ENCODE measurements at regions not wholly inside any gene's neighbourhood (a gene's known extent, or its start where the extent isn't known, plus 50 kb on each side); places are given as distances from the start of the nearest gene placed in this dataset.

- H2AFZ ChIP-seq (replicated peaks; ENCODE audit: low read length, poor library complexity), result no peak overlapping the region
- no peaks in the 10 kb centered on the region for H3K36me3 ChIP-seq (ENCODE audit: control insufficient read depth, insufficient read depth, low read length)
- BruUV-seq (replicated peaks), result no TSS peak
- H3K14ac ChIP-seq (replicated peaks; ENCODE audit: low read depth, low read length), result no peak overlapping the region
- H3K4me2 ChIP-seq (ENCODE audit: low read depth, low read length), result no peak overlapping the region
- WGBS, 2 experiments (ENCODE audit: extremely low coverage in 2 of 2, insufficient read length in 1 of 2), result no CpG with 5 or more reads among the region's 3 CpGs
- no peaks in the 10 kb centered on the region for H3K9me1 ChIP-seq (ENCODE audit: insufficient read depth, low read length)
- H2AK5ac ChIP-seq (ENCODE audit: low read depth, low read length), result no peak overlapping the region
- no peak overlapping the region for H3K18ac ChIP-seq (ENCODE audit: low read depth, low read length)
- in situ Hi-C loops (cut with MboI; ENCODE audit: low sequenced_read_pairs) (no loop called here), dilution Hi-C loops (cut with HindIII; ENCODE audit: low sequenced_read_pairs, unreplicated experiment) (no loop called here), intact Hi-C loops (cut with micrococcal nuclease) (no loop called here)
- no peak for TF ChIP-seq RCOR1 (IDR thresholded peaks at IDR 0.05; ENCODE audit: insufficient replicate concordance, low read length)
- no peak for TF ChIP-seq FOS (IDR thresholded peaks at IDR 0.05; ENCODE audit: low read depth, low read length)
- no peak for TF ChIP-seq BHLHE40 (IDR thresholded peaks at IDR 0.05; ENCODE audit: low read depth, low read length)
- no peak for TF ChIP-seq RAD21 (IDR thresholded peaks at IDR 0.05; ENCODE audit: low read length)
- no peak for TF ChIP-seq ELK1 (IDR thresholded peaks at IDR 0.05; ENCODE audit: borderline replicate concordance, low read depth, low read length)
- TF ChIP-seq RFX5 (IDR thresholded peaks at IDR 0.05; ENCODE audit: low read depth, low read length), result no peak
- peaks cover 9% of the 10 kb centered on the region for H3K27me3 ChIP-seq (ENCODE audit: control insufficient read depth, insufficient read depth, low read length)
- ChIA-PET CTCF (no interaction called here), POLR2A (ENCODE audit: unreplicated experiment) (no interaction called here)
- H3K27ac ChIP-seq (ENCODE audit: insufficient read depth, low read length), result no peak overlapping the region
- no peak overlapping the region for H3K56ac ChIP-seq (ENCODE audit: extremely low read depth, insufficient read depth, low read length)
- H2BK20ac ChIP-seq (ENCODE audit: low read depth, low read length), result no peak overlapping the region
- no peak overlapping the region for H3K4me3 ChIP-seq (ENCODE audit: insufficient read depth, low read depth, low read length)
- H3K9me3 ChIP-seq (ENCODE audit: control insufficient read depth, insufficient read depth, low read length), result peaks cover 4% of the 10 kb centered on the region; the same call in 1 of the 2 replicates
- H4K20me1 ChIP-seq (ENCODE audit: insufficient read depth, low read length), result no peaks in the 10 kb centered on the region
- DNase-seq, result no peak
- H3K4me1 ChIP-seq (ENCODE audit: control insufficient read depth, insufficient read depth, low read length), result no peaks in the 10 kb centered on the region
- no peak overlapping the region for H2BK15ac ChIP-seq (ENCODE audit: low read depth, low read length)
- H4K8ac ChIP-seq (ENCODE audit: low read depth in 2 of 2, low read length in 2 of 2), result no peak overlapping the region
- no peak for ATAC-seq (ENCODE audit: low read depth)
- no peak overlapping the region for H3K4ac ChIP-seq (ENCODE audit: low read depth, low read length)
- no peak overlapping the region for H2BK120ac ChIP-seq (ENCODE audit: low read depth, low read length)
- no peak overlapping the region for H4K5ac ChIP-seq (ENCODE audit: low read depth, low read length)
- no peak overlapping the region for H3K23ac ChIP-seq (ENCODE audit: low read depth, low read length)
- H2AK9ac ChIP-seq (replicated peaks; ENCODE audit: low read depth, low read length, poor library complexity), result no peak overlapping the region
- no peak overlapping the region for H3K9ac ChIP-seq (ENCODE audit: low read depth, low read length)
- no peaks in the 10 kb centered on the region for H3K79me1 ChIP-seq (ENCODE audit: low read depth in 1 of 2, low read length in 2 of 2)
- no peak overlapping the region for H2BK5ac ChIP-seq (ENCODE audit: low read depth, low read length, poor library complexity, severe bottlenecking)
- no peak overlapping the region for H4K91ac ChIP-seq (ENCODE audit: insufficient read depth, low read depth, low read length)
These were observed 271.1 kb downstream of the KCNRG start for GRCh38 chr13:50286324-50286723.
